ENCODE measurements at regions not wholly inside any gene's neighbourhood (a gene's known extent, or its start where the extent isn't known, plus 50 kb on each side); places are given as distances from the start of the nearest gene placed in this dataset.
A peak's percentile ranks its signal among the peaks of the same experiment; 100 is the strongest.

GRCh38 chr6:21395121-21395520 is 198.4 kb upstream of the SOX4 start:
- Mint-ChIP-seq H3K4me3 (ENCODE audit: unreplicated experiment) (no peak overlapping the region), H3K27ac (ENCODE audit: unreplicated experiment) (no peak overlapping the region), H3K27me3 (ENCODE audit: low read depth, unreplicated experiment) (no peaks in the 10 kb centered on the region), H3K36me3 (ENCODE audit: low read depth, unreplicated experiment) (no peaks in the 10 kb centered on the region), H3K9me3 (ENCODE audit: unreplicated experiment) (no peaks in the 10 kb centered on the region), H3K4me1 (ENCODE audit: low read depth, unreplicated experiment) (peaks cover 33% of the 10 kb centered on the region)
- H3K36me3 ChIP-seq (ENCODE audit: insufficient read depth, low read length) = no peaks in the 10 kb centered on the region
- TF ChIP-seq EZH2 (IDR thresholded peaks at IDR 0.05; ENCODE audit: insufficient read depth, low read length) = no peak
- TF ChIP-seq, protein P1, sequence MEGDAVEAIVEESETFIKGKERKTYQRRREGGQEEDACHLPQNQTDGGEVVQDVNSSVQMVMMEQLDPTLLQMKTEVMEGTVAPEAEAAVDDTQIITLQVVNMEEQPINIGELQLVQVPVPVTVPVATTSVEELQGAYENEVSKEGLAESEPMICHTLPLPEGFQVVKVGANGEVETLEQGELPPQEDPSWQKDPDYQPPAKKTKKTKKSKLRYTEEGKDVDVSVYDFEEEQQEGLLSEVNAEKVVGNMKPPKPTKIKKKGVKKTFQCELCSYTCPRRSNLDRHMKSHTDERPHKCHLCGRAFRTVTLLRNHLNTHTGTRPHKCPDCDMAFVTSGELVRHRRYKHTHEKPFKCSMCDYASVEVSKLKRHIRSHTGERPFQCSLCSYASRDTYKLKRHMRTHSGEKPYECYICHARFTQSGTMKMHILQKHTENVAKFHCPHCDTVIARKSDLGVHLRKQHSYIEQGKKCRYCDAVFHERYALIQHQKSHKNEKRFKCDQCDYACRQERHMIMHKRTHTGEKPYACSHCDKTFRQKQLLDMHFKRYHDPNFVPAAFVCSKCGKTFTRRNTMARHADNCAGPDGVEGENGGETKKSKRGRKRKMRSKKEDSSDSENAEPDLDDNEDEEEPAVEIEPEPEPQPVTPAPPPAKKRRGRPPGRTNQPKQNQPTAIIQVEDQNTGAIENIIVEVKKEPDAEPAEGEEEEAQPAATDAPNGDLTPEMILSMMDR (IDR thresholded peaks at IDR 0.05; ENCODE audit: insufficient read depth, low read depth, low read length) = no peak
- FAIRE-seq = no peak
- no peak overlapping the region for H3K4me2 ChIP-seq (ENCODE audit: low read length)
- H3K9ac ChIP-seq (ENCODE audit: low read length) = no peak overlapping the region
- no peaks in the 10 kb centered on the region for H3K79me2 ChIP-seq (ENCODE audit: insufficient read depth, low read length)
- no peaks in the 10 kb centered on the region for H3K9me3 ChIP-seq (ENCODE audit: insufficient read depth, low read depth, low read length)
- H3K4me3 ChIP-seq (ENCODE audit: insufficient read depth, low read depth, low read length) = no peak overlapping the region
- no peaks in the 10 kb centered on the region for H4K20me1 ChIP-seq (ENCODE audit: insufficient read depth, low read length)
- peaks cover 17% of the 10 kb centered on the region for H3K4me1 ChIP-seq (ENCODE audit: insufficient read depth, low read length)
- no peak overlapping the region for H2AFZ ChIP-seq (ENCODE audit: low read depth, low read length)
- peak; percentile 56 for DNase-seq (ENCODE audit: low read depth)
- H3K27me3 ChIP-seq (ENCODE audit: insufficient read depth, low read length) = no peaks in the 10 kb centered on the region
- no peak overlapping the region for H3K27ac ChIP-seq (ENCODE audit: low read depth, low read length)

GRCh38 chr6:21396313-21396712 is 197.2 kb upstream of the SOX4 start:
- Histone ChIP-seq H4K20me1 (ENCODE audit: insufficient read depth, low read length) (no peaks in the 10 kb centered on the region), H2AFZ (ENCODE audit: low read depth, low read length) (no peak overlapping the region), H3K79me2 (ENCODE audit: insufficient read depth, low read length) (no peaks in the 10 kb centered on the region), H3K27ac (ENCODE audit: low read depth, low read length) (no peak overlapping the region), H3K4me1 (ENCODE audit: insufficient read depth, low read length) (peaks cover 17% of the 10 kb centered on the region), H3K27me3 (ENCODE audit: insufficient read depth, low read length) (no peaks in the 10 kb centered on the region), H3K4me2 (ENCODE audit: low read length) (peak overlapping the region; percentile 32), H3K4me3 (ENCODE audit: insufficient read depth, low read depth, low read length) (no peak overlapping the region), H3K36me3 (ENCODE audit: insufficient read depth, low read length) (no peaks in the 10 kb centered on the region), H3K9me3 (ENCODE audit: insufficient read depth, low read depth, low read length) (no peaks in the 10 kb centered on the region), H3K9ac (ENCODE audit: low read length) (no peak overlapping the region)
- TF ChIP-seq, protein P1 (IDR thresholded peaks at IDR 0.05; ENCODE audit: insufficient read depth, low read depth, low read length) = no peak
- TF ChIP-seq EZH2 (IDR thresholded peaks at IDR 0.05; ENCODE audit: insufficient read depth, low read length) = no peak
- peak; percentile 37 for FAIRE-seq
- peaks cover 33% of the 10 kb centered on the region for H3K4me1 Mint-ChIP-seq (ENCODE audit: low read depth, unreplicated experiment)
- no peaks in the 10 kb centered on the region for H3K27me3 Mint-ChIP-seq (ENCODE audit: low read depth, unreplicated experiment)
- H3K36me3 Mint-ChIP-seq (ENCODE audit: low read depth, unreplicated experiment) = no peaks in the 10 kb centered on the region
- peak; percentile 91 for DNase-seq (ENCODE audit: low read depth)
- H3K4me3 Mint-ChIP-seq (ENCODE audit: unreplicated experiment) = no peak overlapping the region
- H3K27ac Mint-ChIP-seq (ENCODE audit: unreplicated experiment) = peak overlapping the region; percentile 91
- no peaks in the 10 kb centered on the region for H3K9me3 Mint-ChIP-seq (ENCODE audit: unreplicated experiment)

DNA sequence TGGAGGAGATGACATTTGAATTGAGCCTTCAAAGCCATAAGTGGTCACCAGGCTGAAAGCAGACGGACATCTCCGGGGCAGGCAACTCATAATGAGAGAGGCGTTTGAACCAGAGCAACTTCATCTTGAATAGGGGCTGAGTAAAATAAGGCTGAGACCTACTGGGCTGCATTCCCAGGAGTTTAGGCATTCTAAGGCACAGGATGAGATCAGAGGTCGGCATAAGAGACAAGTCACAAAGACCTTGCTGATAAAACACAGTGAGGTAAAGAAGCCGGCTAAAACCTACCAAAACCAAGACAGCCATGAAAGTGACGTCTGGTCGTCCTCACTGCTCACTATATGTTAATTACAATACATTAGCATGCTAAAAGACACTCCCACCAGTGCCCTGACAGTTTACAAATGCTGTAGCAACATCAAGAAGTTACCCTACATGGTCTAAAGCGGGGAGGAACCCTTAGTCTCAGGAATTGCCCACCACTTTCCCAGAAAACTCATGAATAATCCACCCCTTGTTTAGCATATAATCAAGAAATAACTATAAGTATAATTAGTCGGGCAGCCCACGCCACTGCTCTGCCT is 194.7 kb upstream of the SOX4 start:
- Mint-ChIP-seq H3K4me1 (ENCODE audit: low read depth, unreplicated experiment) (peaks cover 38% of the 10 kb centered on the region), H3K9me3 (ENCODE audit: unreplicated experiment) (peaks cover 1% of the 10 kb centered on the region), H3K27ac (ENCODE audit: unreplicated experiment) (no peak overlapping the region), H3K36me3 (ENCODE audit: low read depth, unreplicated experiment) (no peaks in the 10 kb centered on the region), H3K27me3 (ENCODE audit: low read depth, unreplicated experiment) (no peaks in the 10 kb centered on the region), H3K4me3 (ENCODE audit: unreplicated experiment) (no peak overlapping the region)
- H3K9me3 ChIP-seq (ENCODE audit: insufficient read depth, low read depth, low read length) = no peaks in the 10 kb centered on the region
- no peak for TF ChIP-seq EZH2 (IDR thresholded peaks at IDR 0.05; ENCODE audit: insufficient read depth, low read length)
- TF ChIP-seq, protein P1 (IDR thresholded peaks at IDR 0.05; ENCODE audit: insufficient read depth, low read depth, low read length) = no peak
- H3K27me3 ChIP-seq (ENCODE audit: insufficient read depth, low read length) = no peaks in the 10 kb centered on the region
- DNase-seq (ENCODE audit: low read depth) (no peak), FAIRE-seq (no peak)
- H4K20me1 ChIP-seq (ENCODE audit: insufficient read depth, low read length) = no peaks in the 10 kb centered on the region
- H3K4me1 ChIP-seq (ENCODE audit: insufficient read depth, low read length) = peaks cover 23% of the 10 kb centered on the region
- no peak overlapping the region for H2AFZ ChIP-seq (ENCODE audit: low read depth, low read length)
- H3K4me3 ChIP-seq (ENCODE audit: insufficient read depth, low read depth, low read length) = no peak overlapping the region
- no peaks in the 10 kb centered on the region for H3K36me3 ChIP-seq (ENCODE audit: insufficient read depth, low read length)
- no peaks in the 10 kb centered on the region for H3K79me2 ChIP-seq (ENCODE audit: insufficient read depth, low read length)
- no peak overlapping the region for H3K4me2 ChIP-seq (ENCODE audit: low read length)
- H3K9ac ChIP-seq (ENCODE audit: low read length) = no peak overlapping the region
- H3K27ac ChIP-seq (ENCODE audit: low read depth, low read length) = no peak overlapping the region

All from astrocyte (in vitro differentiated cells and primary cell).